CD1c-positive myeloid dendritic cell (primary cell): ENCODE measurements at regions not wholly inside any gene's neighbourhood (a gene's known extent, or its start where the extent isn't known, plus 50 kb on each side); places are given as distances from the start of the nearest gene placed in this dataset.

Experiments used
- DNase-seq: peaks from one replicate; pipeline ENCODE4 v3.0.0-alpha.2; 2016; ENCODE audit errors: extremely low spot score

DNA sequence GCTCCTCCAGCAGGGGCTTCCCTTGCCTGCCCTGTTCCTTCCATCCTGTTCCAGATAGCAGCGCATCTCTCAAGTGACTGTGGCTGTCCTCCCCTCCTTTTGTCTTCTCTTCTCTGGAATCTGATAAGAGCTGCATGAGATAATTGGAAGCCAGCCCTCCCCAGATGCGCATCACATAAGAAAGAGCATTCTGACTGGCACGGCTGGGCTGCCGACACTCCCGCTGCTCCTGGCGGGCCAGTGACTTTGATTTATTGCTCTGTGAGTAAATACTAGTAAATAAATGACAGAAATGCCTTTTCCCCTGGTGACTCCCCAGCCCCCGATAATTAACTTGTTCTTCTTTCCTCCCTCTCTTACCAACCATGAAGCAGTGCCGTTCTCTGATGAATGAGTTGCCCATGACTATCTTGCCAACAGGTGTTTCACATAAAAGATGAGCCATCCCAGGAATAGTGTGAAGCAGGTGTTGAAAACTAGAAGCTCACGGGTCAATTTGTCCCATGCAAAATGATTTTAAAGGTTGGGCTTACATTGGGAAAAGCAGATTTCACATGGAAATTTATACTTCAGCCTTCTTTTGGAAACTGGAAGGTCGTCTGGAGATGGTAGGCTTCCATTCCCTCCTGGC is 212.3 kb downstream of the ERCC6L2 start:
- no peak for DNase-seq

DNA sequence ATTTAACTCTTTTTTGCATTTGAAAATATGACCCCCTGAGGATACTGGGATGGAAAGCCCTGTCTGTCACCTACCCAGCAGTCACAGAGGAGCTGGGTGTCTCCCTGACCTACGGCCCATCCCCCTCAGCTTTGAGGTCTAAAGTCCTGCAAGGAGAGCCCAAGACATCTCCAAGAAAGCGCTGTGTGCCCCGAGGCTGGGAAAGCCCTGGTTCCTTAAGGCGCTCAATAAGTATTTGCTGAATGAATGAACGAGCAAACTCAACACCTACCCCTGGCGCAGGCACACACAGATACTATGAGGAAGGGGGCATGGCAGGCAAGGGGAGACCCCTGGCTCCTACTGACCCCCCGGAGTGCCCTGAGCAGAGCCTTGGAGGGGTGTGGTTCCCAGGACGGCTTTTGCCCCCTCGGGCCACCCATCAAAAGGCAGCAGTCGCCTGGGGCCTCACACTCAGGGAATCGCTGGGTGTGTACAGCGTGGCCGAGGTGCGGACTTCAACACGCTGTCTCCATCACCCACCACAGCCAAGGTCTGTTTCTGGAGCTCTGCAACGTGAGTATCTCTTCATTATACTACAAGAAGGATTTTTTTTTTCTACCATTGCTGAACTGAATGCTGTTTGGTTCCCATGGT is 211.6 kb downstream of the ERCC6L2 start:
- no peak for DNase-seq

- no peak for DNase-seq
Measured at GRCh38 chr9:96085491-96086143, 210.1 kb downstream of the ERCC6L2 start.

- DNase-seq, result no peak
Measured at GRCh38 chr9:96084331-96084734, 208.8 kb downstream of the ERCC6L2 start.

- no peak for DNase-seq
Measured at GRCh38 chr9:96082516-96083232, 207.2 kb downstream of the ERCC6L2 start.

- no peak for DNase-seq
Measured at GRCh38 chr9:96080364-96080763, 204.9 kb downstream of the ERCC6L2 start.

DNA sequence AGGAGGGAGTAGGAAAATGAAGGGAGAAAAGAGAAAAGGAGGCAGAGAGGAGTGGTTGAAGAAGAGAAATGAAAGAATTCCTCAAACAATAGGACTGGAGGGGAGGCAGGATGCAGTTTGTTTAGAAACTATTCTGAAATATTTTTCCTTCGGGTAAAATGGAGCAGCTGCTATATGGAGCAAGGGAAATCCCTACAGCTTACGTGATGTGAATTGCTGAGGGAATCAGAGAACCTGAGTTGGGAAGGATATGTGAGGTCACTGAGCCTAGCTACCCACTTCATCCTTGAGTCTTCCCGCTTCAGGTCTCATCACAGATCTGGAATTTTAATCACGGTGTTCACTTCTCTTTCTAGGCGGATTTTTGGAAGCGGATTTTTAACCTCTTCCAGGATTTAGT is 204.3 kb downstream of the ERCC6L2 start:
- DNase-seq, result no peak

DNA sequence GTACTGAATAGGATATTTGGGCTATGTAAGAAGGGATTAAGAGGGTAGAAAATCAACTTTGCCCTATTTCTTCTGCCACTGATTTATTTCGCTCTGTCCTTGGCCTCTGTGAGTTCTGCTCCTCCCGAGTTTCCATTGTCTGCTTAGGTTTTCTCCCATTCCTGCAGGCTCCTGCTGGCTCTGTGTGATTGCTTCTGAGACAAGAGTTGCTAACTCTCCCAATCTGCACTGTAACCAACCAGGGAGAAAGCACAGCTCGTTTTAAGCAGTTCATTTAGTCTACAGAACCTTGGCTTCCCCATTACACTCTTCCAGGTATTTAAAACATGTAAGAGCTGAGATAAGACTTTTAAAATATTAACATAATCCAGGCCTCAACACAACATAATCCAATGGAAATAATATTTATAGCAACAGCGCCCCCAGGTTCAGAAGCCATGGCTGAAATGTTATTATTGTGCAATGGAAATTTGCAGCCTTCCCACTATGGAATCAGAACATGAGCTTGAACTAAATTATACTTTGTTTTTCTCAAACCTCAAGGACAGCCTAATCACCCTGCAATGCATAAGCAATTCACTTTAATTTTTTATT is 203.5 kb downstream of the ERCC6L2 start:
- no peak for DNase-seq

- no peak for DNase-seq
Measured at GRCh38 chr9:96075757-96076156, 200.3 kb downstream of the ERCC6L2 start.

GRCh38 chr9:96075111-96075510 is 199.6 kb downstream of the ERCC6L2 start:
- DNase-seq, result no peak

GRCh38 chr9:96073531-96074480 is 198.3 kb downstream of the ERCC6L2 start:
- DNase-seq, result no peak

DNA sequence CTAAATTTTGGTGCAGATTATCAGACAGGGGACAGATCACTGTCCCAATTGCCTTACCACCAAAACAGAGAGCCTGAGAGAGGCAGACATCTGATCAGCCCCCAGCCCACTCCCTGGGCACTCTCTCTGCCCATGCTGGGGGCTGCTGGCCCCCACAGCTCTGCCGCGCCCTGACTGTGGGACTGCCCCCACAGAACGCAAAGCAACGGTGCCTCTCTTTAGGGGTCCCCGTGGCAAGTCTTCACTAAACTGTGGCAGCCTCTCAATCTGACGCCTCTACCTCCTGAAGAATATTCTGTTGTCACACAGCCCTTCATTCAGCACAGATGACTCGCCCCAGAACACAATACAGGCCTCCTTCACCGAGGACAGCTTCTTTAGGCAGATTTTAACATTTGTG is 197.4 kb downstream of the ERCC6L2 start:
- DNase-seq, result no peak

- no peak for DNase-seq
Measured at GRCh38 chr9:96071815-96072124, 196.3 kb downstream of the ERCC6L2 start.

DNA sequence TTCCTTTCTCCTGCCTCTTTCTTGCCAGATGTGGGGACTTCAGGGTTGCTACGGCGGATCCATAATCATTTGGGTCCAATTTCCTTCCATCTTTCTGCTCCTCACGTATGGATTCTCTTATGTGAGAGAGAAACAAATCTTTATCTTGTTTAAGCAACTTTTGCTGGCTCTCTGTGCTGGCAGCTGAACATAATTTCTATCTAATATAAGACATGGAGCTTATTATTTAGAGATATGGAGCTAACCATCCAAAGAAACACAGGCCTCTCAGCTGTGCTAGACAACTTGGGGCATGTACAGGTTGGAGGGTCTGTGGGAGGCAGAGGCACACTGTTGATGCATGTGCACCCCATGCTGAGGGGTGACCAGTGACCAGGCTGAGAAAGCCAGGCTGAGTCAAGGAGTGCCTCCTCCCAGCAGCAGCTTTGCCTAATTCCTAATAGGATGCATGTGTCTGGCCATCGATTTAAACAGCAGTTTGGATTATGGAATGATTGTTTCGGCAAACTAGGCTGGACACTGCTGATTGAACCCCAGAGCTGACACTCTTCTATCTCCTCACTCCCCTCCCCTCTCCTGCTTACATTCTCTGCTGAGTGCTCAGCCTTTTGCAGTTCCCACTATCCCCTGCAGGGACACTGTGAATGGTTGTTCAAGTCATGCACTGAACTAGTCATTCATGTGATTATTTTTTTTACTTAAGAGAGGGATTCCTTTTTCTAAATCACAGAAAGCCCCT is 195.8 kb downstream of the ERCC6L2 start:
- DNase-seq, result no peak

- DNase-seq, result no peak
Measured at GRCh38 chr9:96069629-96070220, 194.2 kb downstream of the ERCC6L2 start.

DNA sequence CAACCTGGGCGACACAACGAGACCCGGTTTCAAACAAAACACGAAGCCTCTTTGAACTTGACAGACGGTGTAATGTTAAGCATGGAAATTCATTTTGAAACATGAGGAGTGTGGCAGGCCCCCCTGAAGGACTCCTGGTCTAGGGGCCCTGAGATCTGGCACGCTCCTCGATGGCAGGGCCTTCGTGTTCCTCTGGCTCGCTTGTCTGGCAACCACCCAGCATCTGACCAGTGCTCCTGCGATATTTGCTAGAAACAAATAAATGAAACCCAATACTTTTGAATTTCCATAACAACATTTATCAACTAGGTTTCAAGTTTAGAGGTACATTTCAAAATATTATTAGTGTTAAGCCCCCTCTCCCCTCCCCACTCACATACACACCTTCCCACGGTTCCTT is 193.0 kb downstream of the ERCC6L2 start:
- DNase-seq, result no peak

- DNase-seq, result no peak
Measured at GRCh38 chr9:96067600-96067999, 192.1 kb downstream of the ERCC6L2 start.

DNA sequence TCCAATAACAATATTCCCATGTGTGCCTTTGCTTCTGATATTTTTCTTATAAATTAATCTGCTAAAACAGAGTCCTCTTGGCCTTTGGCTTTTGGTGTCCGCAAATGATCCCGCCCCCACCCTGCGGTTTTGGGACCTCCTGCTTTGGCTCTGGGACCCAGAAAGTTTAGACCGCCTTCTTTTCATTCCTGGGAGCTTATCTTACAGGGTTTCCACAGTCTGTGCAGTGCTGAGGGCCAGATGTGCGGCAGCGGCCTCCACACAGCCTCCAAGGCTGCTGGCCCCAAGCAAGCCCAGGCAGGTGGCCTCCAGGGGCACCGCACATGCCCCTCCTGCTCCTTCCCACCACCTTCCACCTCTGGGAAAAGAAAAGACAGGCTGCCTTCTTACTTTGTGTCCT is 191.5 kb downstream of the ERCC6L2 start:
- DNase-seq, result no peak

- DNase-seq, result no peak
Measured at GRCh38 chr9:96065482-96066251, 190.2 kb downstream of the ERCC6L2 start.
